Epithelial cell of esophagus (primary cell): ENCODE measurements at regions not wholly inside any gene's neighbourhood (a gene's known extent, or its start where the extent isn't known, plus 50 kb on each side); places are given as distances from the start of the nearest gene placed in this dataset.

ENCODE experiments used
- DNase-seq: peaks from one replicate; pipeline ENCODE4 v3.0.0; 2010; ENCODE audit warnings: low read depth
- H3K4me3 ChIP-seq: 2 replicates; pipeline ENCODE4 v1.5.1; 2011; ENCODE audit warnings: mild to moderate bottlenecking, low read length, control low read depth
- TF ChIP-seq, protein P1 (sequence below): IDR thresholded peaks from 2 replicates; pipeline ENCODE4 v1.5.1; 2011; ENCODE audit warnings: low read depth, mild to moderate bottlenecking, low read length, control low read depth, inconsistent platforms; ENCODE audit not compliant: insufficient read depth; ENCODE audit errors: missing control alignments

DNA sequence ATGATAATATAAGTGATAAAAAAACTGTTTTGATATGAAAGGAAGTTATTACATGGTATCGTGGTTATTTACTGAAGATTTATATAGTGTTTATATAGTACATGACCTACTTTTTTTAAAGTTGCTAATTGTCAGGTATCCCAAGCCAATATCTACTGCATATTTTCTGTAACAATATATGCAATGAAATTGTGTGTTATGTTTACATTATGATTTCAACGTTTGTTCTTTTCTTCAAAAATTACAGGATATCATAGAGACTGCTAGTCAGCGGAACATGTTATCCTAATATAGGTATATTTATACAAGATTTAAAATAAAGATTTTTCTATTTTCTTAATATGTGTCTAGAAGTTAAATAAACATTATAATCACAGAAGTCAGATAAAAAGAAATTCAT, 167.5 kb upstream of the DPYD start:
- no peak for DNase-seq
- no peak overlapping the region for H3K4me3 ChIP-seq
- TF ChIP-seq, protein P1, sequence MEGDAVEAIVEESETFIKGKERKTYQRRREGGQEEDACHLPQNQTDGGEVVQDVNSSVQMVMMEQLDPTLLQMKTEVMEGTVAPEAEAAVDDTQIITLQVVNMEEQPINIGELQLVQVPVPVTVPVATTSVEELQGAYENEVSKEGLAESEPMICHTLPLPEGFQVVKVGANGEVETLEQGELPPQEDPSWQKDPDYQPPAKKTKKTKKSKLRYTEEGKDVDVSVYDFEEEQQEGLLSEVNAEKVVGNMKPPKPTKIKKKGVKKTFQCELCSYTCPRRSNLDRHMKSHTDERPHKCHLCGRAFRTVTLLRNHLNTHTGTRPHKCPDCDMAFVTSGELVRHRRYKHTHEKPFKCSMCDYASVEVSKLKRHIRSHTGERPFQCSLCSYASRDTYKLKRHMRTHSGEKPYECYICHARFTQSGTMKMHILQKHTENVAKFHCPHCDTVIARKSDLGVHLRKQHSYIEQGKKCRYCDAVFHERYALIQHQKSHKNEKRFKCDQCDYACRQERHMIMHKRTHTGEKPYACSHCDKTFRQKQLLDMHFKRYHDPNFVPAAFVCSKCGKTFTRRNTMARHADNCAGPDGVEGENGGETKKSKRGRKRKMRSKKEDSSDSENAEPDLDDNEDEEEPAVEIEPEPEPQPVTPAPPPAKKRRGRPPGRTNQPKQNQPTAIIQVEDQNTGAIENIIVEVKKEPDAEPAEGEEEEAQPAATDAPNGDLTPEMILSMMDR, result no peak

GRCh38 chr1:98086796-98087441, 166.1 kb upstream of the DPYD start:
- TF ChIP-seq, protein P1, result no peak
- DNase-seq, result peak; percentile 91
- H3K4me3 ChIP-seq, result no peak overlapping the region

DNA sequence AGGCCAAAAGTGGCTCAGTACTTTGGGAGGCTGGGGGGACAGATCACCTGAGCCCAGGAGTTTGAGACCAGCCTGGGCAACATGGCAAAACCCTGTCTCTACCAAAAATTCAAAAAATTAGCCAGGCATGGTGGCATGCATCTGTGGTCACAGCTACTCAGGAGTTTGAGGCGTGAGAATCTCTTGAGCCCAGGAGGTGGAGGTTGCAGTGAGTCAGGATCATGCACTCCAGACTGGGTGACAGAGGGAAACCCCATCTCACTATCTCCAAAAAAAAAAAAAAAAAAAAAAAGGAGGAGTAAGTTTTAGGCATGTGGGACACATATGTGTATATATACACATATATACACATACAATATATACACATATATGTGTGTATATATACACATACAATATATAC, 165.3 kb upstream of the DPYD start:
- DNase-seq, result peak; percentile 33
- no peak overlapping the region for H3K4me3 ChIP-seq
- TF ChIP-seq, protein P1, result no peak

- no peak for DNase-seq
- TF ChIP-seq, protein P1, result no peak
- no peak overlapping the region for H3K4me3 ChIP-seq
These were observed 163.4 kb upstream of the DPYD start for GRCh38 chr1:98084188-98084587.

GRCh38 chr1:98081944-98082343, 161.1 kb upstream of the DPYD start:
- DNase-seq, result no peak
- H3K4me3 ChIP-seq, result no peak overlapping the region
- TF ChIP-seq, protein P1, result no peak

DNA sequence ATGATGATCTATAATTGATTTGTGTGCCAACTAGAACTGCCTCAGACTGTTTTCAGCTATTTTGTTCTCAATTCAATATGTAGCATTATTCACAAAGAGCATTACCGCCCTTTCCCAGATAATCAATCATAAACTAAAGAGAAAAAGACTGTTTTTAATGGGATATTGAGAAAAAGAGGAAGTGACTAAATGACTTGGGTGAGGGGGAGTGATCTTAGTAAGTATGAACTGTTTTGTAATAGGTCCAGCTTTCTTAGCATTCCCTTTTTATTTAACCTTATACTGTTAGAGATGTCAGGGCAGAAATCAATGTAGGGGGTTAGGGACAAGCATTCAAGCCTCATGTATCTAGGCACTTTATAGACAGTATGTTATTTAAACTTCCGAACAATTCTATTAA, 157.8 kb upstream of the DPYD start:
- DNase-seq, result no peak
- no peak overlapping the region for H3K4me3 ChIP-seq
- TF ChIP-seq, protein P1, result no peak

DNA sequence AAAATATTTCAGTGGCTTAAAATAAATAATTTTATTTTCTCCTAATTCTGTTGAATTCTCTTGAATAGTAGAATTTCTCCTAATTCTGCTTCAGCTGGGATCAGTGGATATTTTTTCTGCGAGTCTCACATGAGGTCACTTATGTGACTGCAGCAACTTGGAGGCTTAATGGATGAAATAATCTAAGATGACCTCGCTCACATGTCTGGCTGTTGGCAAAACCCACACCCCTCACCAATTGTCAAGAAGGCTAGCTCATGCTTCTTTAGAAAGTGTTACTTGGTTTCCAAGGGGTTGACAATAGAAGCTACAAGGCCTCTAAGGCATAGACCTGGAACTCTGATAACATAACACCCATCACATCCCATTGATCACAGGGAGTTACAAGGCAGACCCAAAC, 156.9 kb upstream of the DPYD start:
- DNase-seq, result no peak

More for the DNA sequence above, 156.9 kb upstream of the DPYD start:
- no peak overlapping the region for H3K4me3 ChIP-seq
- TF ChIP-seq, protein P1, result no peak
